ENCODE measurements at regions not wholly inside any gene's neighbourhood (a gene's known extent, or its start where the extent isn't known, plus 50 kb on each side); places are given as distances from the start of the nearest gene placed in this dataset.

DNA sequence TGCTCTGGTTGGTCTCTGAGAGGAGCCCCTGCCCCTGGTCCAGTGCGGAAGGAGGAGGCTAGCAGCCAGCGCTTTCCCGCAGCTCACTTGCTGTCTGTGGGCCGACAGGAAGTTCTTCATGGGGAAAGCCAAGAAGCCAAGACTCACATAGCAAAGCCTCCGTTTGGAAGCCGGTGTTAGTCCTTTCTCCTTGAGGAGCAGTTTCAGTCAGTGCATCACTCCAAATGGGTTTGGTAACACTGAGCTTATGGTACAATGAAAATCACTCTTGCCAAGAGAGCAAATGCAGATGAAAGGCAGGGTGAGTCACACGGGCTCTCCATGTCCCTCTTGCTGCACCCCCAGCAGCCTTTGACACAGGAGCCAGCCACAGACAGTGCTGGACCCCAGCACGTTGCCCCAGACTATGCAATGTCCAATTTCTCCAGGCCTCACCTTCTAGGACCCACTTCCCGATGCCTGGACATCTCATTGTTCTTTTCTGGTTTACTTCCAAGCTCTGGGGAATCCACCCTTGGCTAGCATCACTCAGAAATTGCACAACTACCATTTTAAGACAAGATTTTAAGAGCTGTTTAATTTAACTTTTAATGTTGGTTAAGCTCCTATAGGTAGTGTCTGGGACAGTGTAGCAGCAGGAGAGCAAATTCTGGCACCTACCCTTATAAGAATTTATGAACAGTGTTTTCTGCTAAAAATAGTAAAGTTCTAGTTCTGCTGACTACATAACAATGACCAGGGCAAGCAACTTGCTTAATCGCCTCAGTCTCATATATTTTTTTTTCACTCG lies 174.9 kb downstream of the ASB1 start:
- TF ChIP-seq CTCF (conservative IDR thresholded peaks at IDR 0.05 in 1 of 2, IDR thresholded peaks at IDR 0.05 in 1 of 2; ENCODE audit: extremely low read depth in 1 of 2, insufficient read depth in 1 of 2, low read depth in 1 of 2, low read length in 2 of 2) (no peak), EZH2 (IDR thresholded peaks at IDR 0.05; ENCODE audit: borderline replicate concordance, low read length) (no peak)
